ENCODE measurements at regions not wholly inside any gene's neighbourhood (a gene's known extent, or its start where the extent isn't known, plus 50 kb on each side); places are given as distances from the start of the nearest gene placed in this dataset.

DNA sequence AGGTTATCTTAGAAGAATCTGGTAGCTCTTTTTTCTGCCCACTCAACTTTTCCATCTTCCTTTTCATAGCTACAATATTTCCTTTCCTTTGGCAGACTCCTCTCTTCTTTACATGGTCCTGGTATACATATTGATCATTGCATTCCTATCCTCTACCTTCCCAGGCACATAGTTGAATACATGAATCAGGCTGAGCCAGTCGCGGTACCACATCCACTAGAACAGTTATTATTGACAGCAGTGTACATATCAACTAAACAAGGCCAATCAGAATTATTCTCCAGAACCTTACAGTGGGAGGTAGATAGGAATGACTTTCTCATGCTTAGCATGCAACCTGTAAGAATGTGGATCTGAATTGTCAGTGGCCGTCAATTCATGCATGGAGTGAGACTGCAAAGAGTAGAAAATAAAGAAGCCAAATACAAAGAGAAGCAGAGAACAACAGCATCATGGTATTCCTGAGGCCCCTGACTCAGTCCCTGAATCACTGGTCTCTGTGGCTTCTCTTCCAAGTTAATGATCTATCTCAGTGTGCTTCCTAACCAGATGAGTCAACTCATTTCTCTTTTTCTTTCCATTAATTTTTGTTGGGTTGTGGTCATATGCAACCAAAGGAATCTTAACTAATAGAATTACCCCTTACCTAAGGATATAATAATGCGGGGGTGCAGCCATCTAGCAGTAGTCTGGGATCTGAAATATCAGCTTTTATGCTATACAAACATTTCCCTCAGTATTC is 60.9 kb upstream of the DCBLD2 start:
- TF ChIP-seq CEBPB (IDR thresholded peaks at IDR 0.05) = no peak
- TF ChIP-seq, protein P1, sequence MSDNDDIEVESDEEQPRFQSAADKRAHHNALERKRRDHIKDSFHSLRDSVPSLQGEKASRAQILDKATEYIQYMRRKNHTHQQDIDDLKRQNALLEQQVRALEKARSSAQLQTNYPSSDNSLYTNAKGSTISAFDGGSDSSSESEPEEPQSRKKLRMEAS (IDR thresholded peaks at IDR 0.05) = no peak
- TF ChIP-seq TAF1 (IDR thresholded peaks at IDR 0.05; ENCODE audit: low read depth) = no peak
- no peak for TF ChIP-seq YY1 (IDR thresholded peaks at IDR 0.05; ENCODE audit: low read depth)
- no peak for TF ChIP-seq ZBTB7A (IDR thresholded peaks at IDR 0.05; ENCODE audit: low read depth)
- no peak for TF ChIP-seq TEAD4 (IDR thresholded peaks at IDR 0.05)
- no peak for TF ChIP-seq CREB1 (IDR thresholded peaks at IDR 0.05; ENCODE audit: low read depth)
- TF ChIP-seq NFIC (IDR thresholded peaks at IDR 0.05) = no peak
- no peak; the same call in 1 of the 2 replicates for TF ChIP-seq EP300 (IDR thresholded peaks at IDR 0.05; ENCODE audit: borderline replicate concordance)
- no peak for TF ChIP-seq FOXM1 (IDR thresholded peaks at IDR 0.05; ENCODE audit: borderline replicate concordance, low read depth)
- no peak for TF ChIP-seq TCF12 (IDR thresholded peaks at IDR 0.05; ENCODE audit: low read depth)
- no peak for TF ChIP-seq REST (IDR thresholded peaks at IDR 0.05; ENCODE audit: low read depth)
- TF ChIP-seq EGR1 (IDR thresholded peaks at IDR 0.05) = no peak
- TF ChIP-seq, protein P2, sequence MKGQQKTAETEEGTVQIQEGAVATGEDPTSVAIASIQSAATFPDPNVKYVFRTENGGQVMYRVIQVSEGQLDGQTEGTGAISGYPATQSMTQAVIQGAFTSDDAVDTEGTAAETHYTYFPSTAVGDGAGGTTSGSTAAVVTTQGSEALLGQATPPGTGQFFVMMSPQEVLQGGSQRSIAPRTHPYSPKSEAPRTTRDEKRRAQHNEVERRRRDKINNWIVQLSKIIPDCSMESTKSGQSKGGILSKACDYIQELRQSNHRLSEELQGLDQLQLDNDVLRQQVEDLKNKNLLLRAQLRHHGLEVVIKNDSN (IDR thresholded peaks at IDR 0.05) = no peak
- TF ChIP-seq RAD21 (IDR thresholded peaks at IDR 0.05; ENCODE audit: low read depth) = no peak

DNA sequence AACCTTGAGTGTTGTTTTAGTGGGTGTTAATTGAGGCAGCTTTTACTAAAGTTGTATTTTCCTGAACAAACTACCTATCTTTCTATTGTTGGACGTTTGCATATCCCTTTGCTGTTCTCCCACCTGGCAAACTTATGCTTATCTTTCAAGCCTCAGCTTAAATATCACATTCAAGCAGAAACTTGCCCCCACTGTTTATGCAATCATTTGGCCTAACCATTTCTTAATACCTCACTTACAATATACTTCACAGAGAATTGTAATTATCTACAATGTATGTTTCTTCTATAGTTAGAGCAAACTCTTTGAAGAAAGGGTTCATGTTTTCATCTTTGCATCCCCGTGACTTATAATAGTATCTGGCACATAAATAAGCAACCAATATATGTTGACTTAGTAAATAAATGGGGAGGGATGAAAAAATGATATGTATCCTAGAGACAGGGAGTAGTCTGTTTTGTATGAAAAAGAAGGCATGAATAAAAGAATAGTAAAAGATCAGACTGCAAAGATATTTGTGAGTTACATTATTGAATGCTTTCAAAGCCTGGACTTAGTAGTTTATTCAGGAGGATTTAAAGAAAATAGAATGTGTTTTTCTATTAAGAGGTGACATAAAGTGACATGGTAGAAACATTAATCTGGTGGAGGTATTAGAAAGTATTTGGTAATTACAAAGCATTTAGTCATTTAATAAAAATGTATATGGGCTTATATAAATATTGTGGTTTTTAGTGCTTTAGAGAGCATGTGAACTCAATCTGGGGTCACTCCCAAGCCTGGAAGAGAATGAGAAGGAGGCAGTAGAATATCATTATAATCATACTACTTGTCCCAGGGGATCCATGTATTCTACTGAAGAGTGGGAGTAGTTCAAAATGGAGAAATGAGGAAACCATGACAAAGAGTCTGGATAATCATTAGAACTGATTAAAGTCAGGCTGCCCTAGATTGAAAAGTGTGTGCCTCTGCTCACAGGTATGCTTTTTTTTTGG is 60.0 kb upstream of the DCBLD2 start:
- TF ChIP-seq, protein P2 (IDR thresholded peaks at IDR 0.05) = no peak
- no peak for TF ChIP-seq EGR1 (IDR thresholded peaks at IDR 0.05)
- no peak for TF ChIP-seq CEBPB (IDR thresholded peaks at IDR 0.05)
- no peak for TF ChIP-seq YY1 (IDR thresholded peaks at IDR 0.05; ENCODE audit: low read depth)
- no peak for TF ChIP-seq FOXM1 (IDR thresholded peaks at IDR 0.05; ENCODE audit: borderline replicate concordance, low read depth)
- no peak for TF ChIP-seq CREB1 (IDR thresholded peaks at IDR 0.05; ENCODE audit: low read depth)
- no peak for TF ChIP-seq TEAD4 (IDR thresholded peaks at IDR 0.05)
- TF ChIP-seq RAD21 (IDR thresholded peaks at IDR 0.05; ENCODE audit: low read depth) = no peak
- TF ChIP-seq TAF1 (IDR thresholded peaks at IDR 0.05; ENCODE audit: low read depth) = no peak
- TF ChIP-seq TCF12 (IDR thresholded peaks at IDR 0.05; ENCODE audit: low read depth) = no peak

- TF ChIP-seq YY1 (IDR thresholded peaks at IDR 0.05; ENCODE audit: low read depth) (no peak), EGR1 (IDR thresholded peaks at IDR 0.05) (no peak), RAD21 (IDR thresholded peaks at IDR 0.05; ENCODE audit: low read depth) (no peak), EP300 (IDR thresholded peaks at IDR 0.05; ENCODE audit: borderline replicate concordance) (no peak)
- TF ChIP-seq, protein P2 (IDR thresholded peaks at IDR 0.05) = no peak
- TF ChIP-seq, protein P1 (IDR thresholded peaks at IDR 0.05) = no peak
Measured at GRCh38 chr3:98957681-98958080, 56.2 kb upstream of the DCBLD2 start.

GRCh38 chr3:98956008-98956407 is 54.5 kb upstream of the DCBLD2 start:
- no peak for TF ChIP-seq TEAD4 (IDR thresholded peaks at IDR 0.05)
- TF ChIP-seq NFIC (IDR thresholded peaks at IDR 0.05) = no peak
- TF ChIP-seq, protein P1 (IDR thresholded peaks at IDR 0.05) = no peak
- no peak for TF ChIP-seq CREB1 (IDR thresholded peaks at IDR 0.05; ENCODE audit: low read depth)
- no peak for TF ChIP-seq TCF12 (IDR thresholded peaks at IDR 0.05; ENCODE audit: low read depth)
- TF ChIP-seq CEBPB (IDR thresholded peaks at IDR 0.05) = no peak
- no peak for TF ChIP-seq RAD21 (IDR thresholded peaks at IDR 0.05; ENCODE audit: low read depth)
- no peak for TF ChIP-seq YY1 (IDR thresholded peaks at IDR 0.05; ENCODE audit: low read depth)
- TF ChIP-seq EP300 (IDR thresholded peaks at IDR 0.05; ENCODE audit: borderline replicate concordance) = no peak
- no peak for TF ChIP-seq TAF1 (IDR thresholded peaks at IDR 0.05; ENCODE audit: low read depth)
- TF ChIP-seq REST (IDR thresholded peaks at IDR 0.05; ENCODE audit: low read depth) = no peak
- TF ChIP-seq, protein P2 (IDR thresholded peaks at IDR 0.05) = no peak
- no peak for TF ChIP-seq EGR1 (IDR thresholded peaks at IDR 0.05)
- no peak for TF ChIP-seq ZBTB7A (IDR thresholded peaks at IDR 0.05; ENCODE audit: low read depth)
- TF ChIP-seq FOXM1 (IDR thresholded peaks at IDR 0.05; ENCODE audit: borderline replicate concordance, low read depth) = no peak

Measured in Ishikawa (cell line).